ENCODE measurements at regions not wholly inside any gene's neighbourhood (a gene's known extent, or its start where the extent isn't known, plus 50 kb on each side); places are given as distances from the start of the nearest gene placed in this dataset.

- Histone ChIP-seq H3K9ac (ENCODE audit: low read depth, low read length) (no peak overlapping the region), H3K27me3 (ENCODE audit: insufficient read depth, low read length) (no peaks in the 10 kb centered on the region), H3K36me3 (ENCODE audit: insufficient read depth, low read depth, low read length) (no peaks in the 10 kb centered on the region), H3K27ac (ENCODE audit: low read length) (no peak overlapping the region), H3K9me3 (ENCODE audit: insufficient read depth, low read depth, low read length) (peaks cover 1% of the 10 kb centered on the region; the same call in 1 of the 2 replicates), H3K4me3 (ENCODE audit: low read length) (no peak overlapping the region), H3K4me1 (ENCODE audit: insufficient read depth, low read length) (no peaks in the 10 kb centered on the region)
These were observed 58.2 kb downstream of the MEX3B start for GRCh38 chr15:81987628-81988027.

GRCh38 chr15:81983497-81983896 lies 62.3 kb downstream of the MEX3B start:
- H3K9me3 ChIP-seq (ENCODE audit: insufficient read depth, low read depth, low read length), result no peaks in the 10 kb centered on the region
- no peak overlapping the region for H3K4me3 ChIP-seq (ENCODE audit: low read length)
- no peaks in the 10 kb centered on the region for H3K4me1 ChIP-seq (ENCODE audit: insufficient read depth, low read length)
- no peaks in the 10 kb centered on the region for H3K27me3 ChIP-seq (ENCODE audit: insufficient read depth, low read length)
- H3K27ac ChIP-seq (ENCODE audit: low read length), result no peak overlapping the region
- no peak overlapping the region for H3K9ac ChIP-seq (ENCODE audit: low read depth, low read length)
- no peaks in the 10 kb centered on the region for H3K36me3 ChIP-seq (ENCODE audit: insufficient read depth, low read depth, low read length)

DNA sequence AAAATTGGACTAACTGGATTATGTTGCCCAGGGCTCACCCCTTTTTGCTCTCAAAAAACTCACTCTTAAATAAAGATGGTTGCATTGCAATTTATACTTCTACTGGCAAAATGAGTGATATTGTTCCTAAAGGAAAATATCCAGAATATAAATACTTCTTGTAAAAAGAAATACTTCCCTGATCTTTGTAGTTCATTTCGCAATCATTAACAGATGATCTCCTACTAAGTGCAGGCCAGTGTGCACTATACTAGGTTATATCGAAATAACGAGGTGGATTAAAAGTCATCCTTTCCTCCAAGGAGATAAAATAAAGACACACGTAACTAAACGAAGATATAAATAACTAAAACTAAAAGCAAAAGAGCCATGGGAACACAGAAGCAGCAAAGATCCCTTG lies 63.0 kb downstream of the MEX3B start:
- Histone ChIP-seq H3K27ac (ENCODE audit: low read length) (no peak overlapping the region), H3K27me3 (ENCODE audit: insufficient read depth, low read length) (no peaks in the 10 kb centered on the region), H3K36me3 (ENCODE audit: insufficient read depth, low read depth, low read length) (no peaks in the 10 kb centered on the region), H3K4me1 (ENCODE audit: insufficient read depth, low read length) (no peaks in the 10 kb centered on the region), H3K9me3 (ENCODE audit: insufficient read depth, low read depth, low read length) (peaks cover 2% of the 10 kb centered on the region), H3K9ac (ENCODE audit: low read depth, low read length) (no peak overlapping the region), H3K4me3 (ENCODE audit: low read length) (no peak overlapping the region)

DNA sequence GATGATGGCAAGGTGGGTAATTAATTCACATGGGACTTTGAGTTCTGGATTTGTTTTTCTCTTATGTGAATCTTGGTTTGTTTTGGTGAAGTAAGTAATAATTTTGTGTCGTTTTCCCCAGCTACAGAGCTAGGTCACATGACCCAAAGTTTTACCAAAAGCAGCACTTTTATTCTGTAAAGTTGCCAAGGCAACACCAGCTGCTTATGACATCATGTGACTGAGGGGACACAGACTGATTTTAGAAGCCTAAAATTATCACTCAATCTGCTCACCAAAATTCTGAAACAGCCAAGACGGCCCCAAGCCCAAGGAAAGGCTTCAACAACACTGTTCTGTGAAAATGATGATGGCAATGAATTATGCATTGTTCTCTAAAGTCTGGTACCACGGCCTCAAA lies 63.9 kb downstream of the MEX3B start:
- Histone ChIP-seq H3K4me3 (ENCODE audit: low read length) (no peak overlapping the region), H3K9me3 (ENCODE audit: insufficient read depth, low read depth, low read length) (peaks cover 6% of the 10 kb centered on the region), H3K27me3 (ENCODE audit: insufficient read depth, low read length) (no peaks in the 10 kb centered on the region), H3K4me1 (ENCODE audit: insufficient read depth, low read length) (no peaks in the 10 kb centered on the region), H3K36me3 (ENCODE audit: insufficient read depth, low read depth, low read length) (no peaks in the 10 kb centered on the region), H3K9ac (ENCODE audit: low read depth, low read length) (no peak overlapping the region), H3K27ac (ENCODE audit: low read length) (no peak overlapping the region)

- Histone ChIP-seq H3K4me1 (ENCODE audit: insufficient read depth, low read length) (no peaks in the 10 kb centered on the region), H3K9me3 (ENCODE audit: insufficient read depth, low read depth, low read length) (peaks cover 6% of the 10 kb centered on the region), H3K9ac (ENCODE audit: low read depth, low read length) (no peak overlapping the region), H3K27me3 (ENCODE audit: insufficient read depth, low read length) (no peaks in the 10 kb centered on the region), H3K36me3 (ENCODE audit: insufficient read depth, low read depth, low read length) (no peaks in the 10 kb centered on the region), H3K4me3 (ENCODE audit: low read length) (no peak overlapping the region), H3K27ac (ENCODE audit: low read length) (no peak overlapping the region)
These were observed 68.4 kb downstream of the MEX3B start for GRCh38 chr15:81977464-81977863.

GRCh38 chr15:81968691-81969090 lies 77.1 kb downstream of the MEX3B start:
- no peaks in the 10 kb centered on the region for H3K4me1 ChIP-seq (ENCODE audit: insufficient read depth, low read length)
- H3K9ac ChIP-seq (ENCODE audit: low read depth, low read length), result no peak overlapping the region
- no peaks in the 10 kb centered on the region for H3K9me3 ChIP-seq (ENCODE audit: insufficient read depth, low read depth, low read length)
- H3K36me3 ChIP-seq (ENCODE audit: insufficient read depth, low read depth, low read length), result no peaks in the 10 kb centered on the region
- H3K4me3 ChIP-seq (ENCODE audit: low read length), result no peak overlapping the region
- H3K27ac ChIP-seq (ENCODE audit: low read length), result no peak overlapping the region
- no peaks in the 10 kb centered on the region for H3K27me3 ChIP-seq (ENCODE audit: insufficient read depth, low read length)

- H3K4me1 ChIP-seq (ENCODE audit: insufficient read depth, low read length), result no peaks in the 10 kb centered on the region
- H3K9me3 ChIP-seq (ENCODE audit: insufficient read depth, low read depth, low read length), result no peaks in the 10 kb centered on the region
- no peak overlapping the region for H3K4me3 ChIP-seq (ENCODE audit: low read length)
- no peak overlapping the region for H3K27ac ChIP-seq (ENCODE audit: low read length)
- no peak overlapping the region for H3K9ac ChIP-seq (ENCODE audit: low read depth, low read length)
- H3K36me3 ChIP-seq (ENCODE audit: insufficient read depth, low read depth, low read length), result no peaks in the 10 kb centered on the region
- H3K27me3 ChIP-seq (ENCODE audit: insufficient read depth, low read length), result no peaks in the 10 kb centered on the region
These were observed 79.2 kb downstream of the MEX3B start for GRCh38 chr15:81966631-81967030.

DNA sequence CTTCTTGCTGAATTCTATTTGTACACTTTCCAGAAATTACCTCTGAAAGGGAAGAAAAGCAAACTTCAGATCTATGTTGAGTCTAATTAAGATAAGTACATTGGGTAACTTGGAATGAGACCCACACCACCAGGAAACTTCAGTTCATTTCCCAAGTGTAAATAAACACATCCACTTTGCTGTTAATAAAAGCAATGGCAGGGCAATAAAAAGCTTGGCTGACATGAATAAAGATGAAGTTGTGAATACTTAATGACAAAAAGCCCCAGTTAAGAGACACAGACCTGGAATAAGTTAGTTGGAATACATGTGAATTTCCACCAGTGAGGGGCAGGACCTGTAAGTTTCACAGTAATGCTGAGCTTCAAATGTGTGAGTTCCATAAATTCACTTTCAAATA lies 83.3 kb downstream of the MEX3B start:
- no peak overlapping the region for H3K9ac ChIP-seq (ENCODE audit: low read depth, low read length)
- no peaks in the 10 kb centered on the region for H3K9me3 ChIP-seq (ENCODE audit: insufficient read depth, low read depth, low read length)
- H3K4me1 ChIP-seq (ENCODE audit: insufficient read depth, low read length), result no peaks in the 10 kb centered on the region
- no peak overlapping the region for H3K27ac ChIP-seq (ENCODE audit: low read length)
- H3K27me3 ChIP-seq (ENCODE audit: insufficient read depth, low read length), result no peaks in the 10 kb centered on the region
- H3K4me3 ChIP-seq (ENCODE audit: low read length), result no peak overlapping the region
- no peaks in the 10 kb centered on the region for H3K36me3 ChIP-seq (ENCODE audit: insufficient read depth, low read depth, low read length)

- H3K36me3 ChIP-seq (ENCODE audit: insufficient read depth, low read depth, low read length), result no peaks in the 10 kb centered on the region
- no peak overlapping the region for H3K9ac ChIP-seq (ENCODE audit: low read depth, low read length)
- H3K27me3 ChIP-seq (ENCODE audit: insufficient read depth, low read length), result no peaks in the 10 kb centered on the region
- H3K4me3 ChIP-seq (ENCODE audit: low read length), result no peak overlapping the region
- H3K4me1 ChIP-seq (ENCODE audit: insufficient read depth, low read length), result no peaks in the 10 kb centered on the region
- H3K27ac ChIP-seq (ENCODE audit: low read length), result no peak overlapping the region
- no peaks in the 10 kb centered on the region for H3K9me3 ChIP-seq (ENCODE audit: insufficient read depth, low read depth, low read length)
These were observed 86.6 kb downstream of the MEX3B start for GRCh38 chr15:81959196-81959595.

DNA sequence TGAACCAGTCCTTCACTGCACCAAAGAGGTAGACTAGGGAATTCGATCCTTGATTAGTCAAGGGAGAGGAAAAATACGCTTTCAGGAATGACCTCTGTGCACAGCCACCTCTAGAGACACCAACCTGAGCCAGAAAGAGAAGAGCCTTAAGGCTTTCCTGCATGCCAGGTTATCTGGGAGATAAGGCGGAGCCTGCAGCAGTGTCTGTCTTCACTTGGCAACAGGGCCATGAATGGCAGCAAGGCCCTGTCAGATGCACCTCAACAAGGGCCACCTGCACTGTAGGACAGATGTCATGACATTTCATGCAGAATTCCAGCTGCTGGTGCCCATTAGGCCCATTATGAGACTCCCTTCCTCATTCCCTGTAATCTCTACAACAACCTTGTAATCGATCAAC lies 88.1 kb downstream of the MEX3B start:
- no peak overlapping the region for H3K4me3 ChIP-seq (ENCODE audit: low read length)
- H3K36me3 ChIP-seq (ENCODE audit: insufficient read depth, low read depth, low read length), result no peaks in the 10 kb centered on the region
- no peaks in the 10 kb centered on the region for H3K9me3 ChIP-seq (ENCODE audit: insufficient read depth, low read depth, low read length)
- no peaks in the 10 kb centered on the region for H3K4me1 ChIP-seq (ENCODE audit: insufficient read depth, low read length)
- H3K27me3 ChIP-seq (ENCODE audit: insufficient read depth, low read length), result no peaks in the 10 kb centered on the region
- H3K27ac ChIP-seq (ENCODE audit: low read length), result no peak overlapping the region
- no peak overlapping the region for H3K9ac ChIP-seq (ENCODE audit: low read depth, low read length)

DNA sequence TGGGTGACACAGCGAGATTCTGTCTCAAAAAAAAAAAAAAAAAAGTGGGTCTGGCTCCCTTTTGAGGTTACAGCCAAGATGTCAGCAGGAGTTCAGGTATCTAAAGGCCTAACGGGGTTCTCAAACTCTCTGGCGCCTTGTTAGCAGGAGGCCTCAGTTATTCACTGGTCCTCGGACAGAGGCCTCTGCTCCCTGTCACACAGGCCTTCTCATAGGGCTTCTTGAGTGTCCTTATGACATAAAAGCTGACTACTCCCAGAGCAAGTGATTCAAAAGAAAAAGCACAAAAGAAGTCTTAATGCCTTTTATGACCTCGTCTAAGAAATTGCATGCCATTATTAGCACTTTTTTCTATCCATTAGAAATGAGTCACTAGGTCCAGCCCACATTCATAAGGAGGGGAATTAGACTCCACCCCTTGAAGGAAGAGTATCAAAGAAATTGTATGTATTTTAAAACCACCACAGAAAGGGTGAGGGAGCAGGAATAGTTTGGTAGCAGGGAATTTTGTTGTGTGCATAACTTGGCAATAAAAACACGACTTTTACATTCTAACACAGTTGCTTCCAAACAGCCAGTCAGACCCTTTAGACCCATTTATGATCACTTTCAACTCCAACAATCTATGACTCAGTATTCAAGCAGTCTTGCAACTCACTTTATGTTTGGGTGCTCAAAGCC lies 90.3 kb downstream of the MEX3B start:
- H3K4me1 ChIP-seq (ENCODE audit: insufficient read depth, low read length), result no peaks in the 10 kb centered on the region
- H3K4me3 ChIP-seq (ENCODE audit: low read length), result no peak overlapping the region
- H3K9ac ChIP-seq (ENCODE audit: low read depth, low read length), result no peak overlapping the region
- H3K36me3 ChIP-seq (ENCODE audit: insufficient read depth, low read depth, low read length), result no peaks in the 10 kb centered on the region
- no peaks in the 10 kb centered on the region for H3K27me3 ChIP-seq (ENCODE audit: insufficient read depth, low read length)
- no peaks in the 10 kb centered on the region for H3K9me3 ChIP-seq (ENCODE audit: insufficient read depth, low read depth, low read length)
- no peak overlapping the region for H3K27ac ChIP-seq (ENCODE audit: low read length)

GRCh38 chr15:81954158-81954783 lies 91.5 kb downstream of the MEX3B start:
- Histone ChIP-seq H3K4me3 (ENCODE audit: low read length) (no peak overlapping the region), H3K27ac (ENCODE audit: low read length) (no peak overlapping the region), H3K9ac (ENCODE audit: low read depth, low read length) (no peak overlapping the region), H3K36me3 (ENCODE audit: insufficient read depth, low read depth, low read length) (no peaks in the 10 kb centered on the region), H3K4me1 (ENCODE audit: insufficient read depth, low read length) (no peaks in the 10 kb centered on the region), H3K9me3 (ENCODE audit: insufficient read depth, low read depth, low read length) (no peaks in the 10 kb centered on the region), H3K27me3 (ENCODE audit: insufficient read depth, low read length) (no peaks in the 10 kb centered on the region)
